Glomerular visceral epithelial cell (primary cell): ENCODE measurements at regions not wholly inside any gene's neighbourhood (a gene's known extent, or its start where the extent isn't known, plus 50 kb on each side); places are given as distances from the start of the nearest gene placed in this dataset.

Experiments
- DNase-seq: peaks from one replicate; pipeline ENCODE4 v3.0.0-alpha.2; 2016; ENCODE audit errors: extremely low spot score

DNA sequence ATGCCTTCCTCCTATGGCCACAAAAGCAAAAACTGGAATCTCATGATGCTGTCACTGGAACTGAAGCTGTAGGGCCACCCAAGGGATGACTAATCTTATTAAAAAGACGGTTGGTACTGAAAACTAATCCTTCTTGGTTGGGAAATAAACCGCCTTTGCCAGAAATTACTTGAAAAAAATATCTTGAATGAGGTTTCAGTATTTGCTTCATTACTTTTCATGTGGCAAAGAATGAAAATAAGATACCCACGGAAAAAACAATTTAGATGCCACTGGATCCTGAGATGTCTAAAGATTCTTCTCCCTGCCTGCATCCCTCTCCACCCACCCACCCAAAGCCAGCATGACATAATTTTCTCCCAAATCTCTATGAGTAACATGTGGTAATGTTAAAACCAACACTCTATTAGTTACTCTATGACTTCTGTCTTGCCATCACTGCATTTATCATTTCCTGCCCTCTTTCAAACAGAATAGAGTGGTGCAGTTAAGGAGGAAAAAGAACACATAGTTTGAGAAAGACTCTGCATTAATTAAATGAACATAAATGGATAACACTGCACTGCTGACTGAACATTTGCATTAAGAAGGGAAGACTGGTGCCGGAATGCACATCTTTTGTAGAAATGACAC lies 111.8 kb upstream of the DPH6 start:
- DNase-seq: peak; percentile 21

DNA sequence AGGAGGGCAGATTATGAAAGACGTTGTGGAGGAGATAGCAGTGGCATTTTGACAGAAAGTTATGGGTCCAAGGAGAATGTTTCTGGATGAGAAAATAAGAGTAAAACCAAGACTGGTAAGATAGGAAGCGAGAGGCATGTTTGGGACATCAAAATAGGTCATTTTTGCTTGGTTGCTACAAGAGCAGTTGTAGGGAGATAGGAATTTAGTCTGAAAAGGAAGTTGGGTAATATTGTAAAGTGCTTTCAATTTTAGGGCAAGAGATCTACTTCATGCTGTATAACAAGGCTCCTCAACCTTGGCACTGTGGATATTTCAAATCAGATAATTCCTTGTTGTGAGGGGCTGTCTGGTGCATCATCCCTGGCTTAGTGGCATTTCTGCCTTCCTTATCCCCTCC lies 118.0 kb upstream of the DPH6 start:
- no peak for DNase-seq

DNA sequence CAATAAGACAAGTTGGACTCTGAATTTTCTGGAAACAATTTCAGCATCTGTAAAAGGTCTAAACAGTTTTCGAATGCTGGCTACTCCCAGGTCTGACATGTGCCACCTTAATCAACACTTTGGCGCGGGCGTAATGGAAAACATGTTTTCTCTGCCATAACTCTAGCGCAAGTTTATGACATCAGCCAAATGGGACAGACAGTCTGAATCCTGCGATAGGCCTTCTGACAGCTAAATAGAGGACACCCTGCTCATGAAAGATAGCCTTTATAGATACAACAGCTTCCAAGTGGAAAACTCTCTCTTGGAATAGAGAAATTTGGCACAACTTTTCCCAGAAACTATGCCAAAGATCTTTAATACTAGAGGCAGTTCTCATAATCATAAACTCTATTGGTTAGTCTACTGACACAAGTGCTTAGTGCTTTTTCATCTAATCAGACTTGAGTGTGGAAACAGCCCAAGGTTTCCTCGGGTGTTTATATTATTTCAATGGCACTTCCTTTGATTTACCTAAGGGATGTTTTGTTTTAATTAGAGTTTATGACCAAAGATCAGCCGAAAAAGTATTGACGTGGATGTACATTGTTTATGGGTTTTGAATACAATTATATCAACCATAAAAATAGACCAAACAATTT lies 120.1 kb upstream of the DPH6 start:
- DNase-seq: no peak

DNA sequence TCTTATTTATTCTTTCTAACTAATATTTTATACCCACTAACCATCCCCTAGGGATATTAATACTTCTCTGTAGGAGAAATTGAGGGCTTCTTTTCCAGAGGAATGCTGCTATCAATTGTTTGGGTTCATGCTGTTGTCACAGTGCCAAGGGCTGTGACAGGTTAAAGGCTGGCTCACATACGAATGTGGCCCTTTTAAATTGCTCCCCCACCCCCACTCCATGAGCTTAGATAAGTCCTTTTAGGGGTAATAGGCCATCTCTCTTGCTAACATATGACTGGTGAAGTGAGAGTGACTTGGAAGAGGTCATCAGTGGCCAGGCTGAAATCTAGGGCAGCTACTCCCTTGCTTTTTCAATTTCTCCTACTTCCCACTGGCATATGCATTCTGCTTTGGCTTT lies 121.9 kb upstream of the DPH6 start:
- DNase-seq: no peak

DNA sequence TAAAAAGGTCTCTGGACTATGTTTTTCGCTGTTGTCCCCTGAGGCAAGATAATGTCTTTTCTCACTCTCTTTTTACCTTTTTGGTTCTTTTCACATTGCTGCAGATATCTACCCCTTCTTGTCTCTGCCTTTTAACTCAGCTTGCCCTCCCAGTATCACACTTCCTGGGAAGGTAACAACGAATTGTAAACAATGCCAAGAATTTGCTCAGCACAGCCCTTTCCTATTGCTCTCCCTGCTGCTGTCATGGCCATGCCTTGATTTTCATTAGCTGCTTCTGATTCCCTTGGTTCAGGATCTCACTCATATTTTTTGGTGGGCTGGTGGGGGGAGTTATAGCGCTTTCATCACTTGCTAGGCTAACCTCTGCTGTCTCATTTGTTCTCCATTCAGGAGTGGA lies 123.1 kb upstream of the DPH6 start:
- no peak for DNase-seq

DNA sequence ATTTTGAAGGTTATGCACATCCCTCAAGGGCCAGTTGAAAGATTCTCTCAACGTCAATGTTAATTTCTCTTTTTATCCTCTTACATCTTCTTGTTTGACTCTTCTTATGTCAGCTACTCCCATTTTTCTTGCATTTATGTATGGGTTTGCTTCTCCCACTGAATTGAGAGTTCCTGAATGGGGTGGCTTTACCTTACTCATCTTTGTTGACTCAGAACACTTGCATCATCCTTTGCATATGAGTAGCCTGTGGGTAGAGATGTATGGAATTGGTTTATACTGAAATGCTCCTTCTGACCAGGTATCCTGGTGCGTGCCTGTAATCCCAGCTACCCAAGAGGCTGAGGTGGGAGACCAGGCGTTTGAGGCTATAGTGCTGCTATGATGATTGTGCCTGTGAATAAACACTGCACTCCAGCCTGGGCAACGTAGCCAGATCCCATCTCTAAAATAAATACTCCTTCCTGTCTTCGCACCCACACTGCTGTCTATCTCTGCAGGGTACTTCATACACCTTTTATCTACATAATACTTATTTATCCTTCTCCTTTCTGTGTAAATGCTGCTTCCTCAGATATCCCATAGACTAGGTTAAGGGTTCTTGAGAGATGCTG lies 123.6 kb upstream of the DPH6 start:
- DNase-seq: no peak

DNA sequence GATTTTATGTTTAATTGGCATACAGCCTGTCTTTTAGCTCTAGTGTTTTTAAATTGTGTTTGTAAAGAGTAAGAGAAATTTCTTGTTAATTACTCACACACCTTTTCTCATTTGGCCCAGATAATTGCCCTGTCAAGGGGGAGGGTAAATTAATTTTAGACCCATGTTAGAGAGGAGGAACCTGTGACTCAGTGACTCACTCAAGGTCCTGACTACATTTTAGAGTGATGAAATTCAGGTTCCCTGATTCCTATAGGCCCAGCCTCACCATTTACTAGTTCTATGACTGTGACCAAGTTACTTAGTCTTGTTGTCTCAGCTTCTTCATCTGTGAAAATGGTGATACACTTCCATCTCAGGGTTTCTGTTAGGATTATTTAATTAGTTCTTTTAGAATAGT lies 125.2 kb upstream of the DPH6 start:
- DNase-seq: no peak

DNA sequence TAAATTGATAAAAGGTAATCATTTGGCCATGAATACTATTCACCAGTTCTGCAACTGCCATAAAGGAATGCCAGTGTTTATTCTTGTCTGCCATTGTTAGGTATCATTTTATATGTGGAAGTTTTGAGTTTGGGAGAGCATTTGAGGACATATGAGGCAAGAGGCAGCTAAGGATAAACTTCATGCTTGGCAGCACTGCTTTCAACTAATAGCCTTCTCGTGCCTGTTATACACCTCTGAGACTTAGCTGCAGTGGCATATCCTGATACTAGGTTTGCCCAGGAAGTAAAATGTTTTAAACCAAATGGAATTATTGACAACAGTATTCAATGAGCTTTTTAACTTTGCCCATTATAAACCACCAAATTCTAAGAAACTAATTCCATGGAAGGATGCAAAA lies 126.0 kb upstream of the DPH6 start:
- DNase-seq: no peak

DNA sequence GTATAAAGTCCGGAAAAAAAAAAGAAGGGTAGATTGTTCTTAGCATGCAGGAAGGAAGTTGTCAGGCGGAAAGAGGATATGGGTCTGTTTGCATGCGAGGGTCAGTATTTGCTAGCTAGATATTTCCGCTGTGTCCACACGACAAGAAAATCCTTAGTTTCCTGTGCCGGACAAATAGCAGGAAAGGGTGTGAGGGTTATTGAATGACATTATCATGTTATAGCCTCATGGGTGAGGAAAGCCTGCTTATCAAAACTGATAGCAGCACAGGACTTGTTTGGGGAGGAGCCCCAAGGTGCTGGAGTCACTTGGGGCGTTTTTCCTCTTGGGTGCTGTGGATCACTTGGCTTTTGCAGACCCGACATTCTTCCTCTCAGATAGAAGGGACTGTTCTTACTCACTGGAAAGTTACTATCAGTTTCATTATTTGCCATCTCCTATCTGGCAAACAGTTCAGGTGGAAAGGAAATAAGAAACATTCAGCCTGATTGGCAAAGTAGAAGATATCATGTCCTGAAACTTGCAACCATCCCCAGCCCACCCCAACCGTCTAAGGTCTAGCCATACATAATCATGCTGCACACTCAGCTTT lies 127.2 kb upstream of the DPH6 start:
- no peak for DNase-seq

DNA sequence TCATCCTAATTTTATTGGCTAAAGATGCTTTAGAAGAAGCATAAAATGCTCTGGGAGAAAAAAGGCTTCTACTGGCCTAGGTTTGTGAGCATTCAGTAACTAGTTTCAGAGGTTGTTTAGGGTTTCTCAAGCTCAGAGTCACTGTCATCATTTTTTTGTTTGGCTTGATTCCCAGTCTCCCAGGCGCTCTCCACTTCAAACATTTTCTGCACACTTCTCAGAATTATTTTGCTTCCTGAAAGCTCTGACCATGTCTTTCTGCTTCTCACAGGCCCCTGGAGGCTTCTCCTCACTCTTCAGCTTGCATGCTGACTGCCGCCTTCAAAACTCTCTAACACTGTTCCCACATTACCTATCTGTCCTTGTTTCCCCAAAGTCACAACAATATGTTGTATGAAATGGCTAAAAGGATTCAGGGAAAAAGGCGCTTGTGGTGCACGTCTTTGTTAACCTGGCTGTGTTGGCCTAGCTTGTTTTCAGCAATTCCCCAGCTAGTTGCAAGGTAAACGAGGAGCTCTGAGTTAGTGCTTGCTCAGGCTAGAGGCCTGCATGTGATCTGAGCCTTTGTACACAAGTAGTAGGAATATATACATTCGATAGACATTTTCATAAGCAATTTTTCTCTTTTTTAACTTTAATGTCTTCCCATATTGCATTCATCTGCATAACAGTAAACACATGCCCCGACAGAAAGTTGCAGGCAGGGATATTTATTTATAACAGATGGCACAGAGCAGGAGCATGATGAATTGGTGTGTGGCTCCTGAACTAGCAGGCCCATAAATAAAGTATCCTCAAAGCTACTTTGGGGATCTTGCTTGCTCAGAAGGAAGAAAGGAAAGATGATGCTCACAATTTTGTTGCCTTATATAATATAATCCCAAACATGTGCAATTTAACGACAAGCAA lies 129.2 kb upstream of the DPH6 start:
- DNase-seq: no peak

DNA sequence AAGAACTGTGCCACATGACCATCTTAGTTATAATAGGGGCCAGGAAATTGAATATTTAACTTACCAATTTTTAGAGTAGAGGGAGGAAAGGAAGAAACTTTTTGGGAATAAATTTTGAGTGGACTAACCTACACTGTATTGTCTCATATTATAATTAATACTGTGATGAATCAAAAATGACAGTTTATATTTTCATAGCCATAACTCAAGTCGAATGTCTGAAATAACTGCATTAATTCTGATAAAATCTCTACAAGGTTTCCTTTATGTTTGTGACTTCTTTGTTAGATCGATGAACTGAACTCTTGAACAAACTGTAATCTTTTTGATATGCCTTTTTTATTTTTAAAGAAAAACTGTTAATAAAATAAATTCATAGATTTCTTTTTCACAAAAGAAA lies 132.8 kb upstream of the DPH6 start:
- DNase-seq: no peak

DNA sequence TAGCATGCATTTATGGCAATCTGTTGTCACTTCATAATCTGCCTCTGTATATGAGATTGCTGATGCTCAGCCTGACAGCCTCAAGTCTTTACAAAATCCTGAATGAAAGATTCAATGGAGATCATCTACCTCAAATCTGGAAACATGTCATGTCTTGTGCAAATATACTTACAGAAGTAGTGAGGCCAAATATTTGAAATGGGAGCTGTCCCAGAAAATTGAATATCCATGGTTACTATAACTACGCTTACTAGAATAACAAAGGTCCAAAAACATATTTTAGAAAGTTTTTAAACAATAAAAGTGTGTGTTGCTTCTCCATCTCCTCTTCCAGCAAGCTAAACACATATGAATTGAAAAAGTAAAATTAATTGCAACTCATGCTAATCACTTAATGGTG lies 133.2 kb upstream of the DPH6 start:
- DNase-seq: no peak

DNA sequence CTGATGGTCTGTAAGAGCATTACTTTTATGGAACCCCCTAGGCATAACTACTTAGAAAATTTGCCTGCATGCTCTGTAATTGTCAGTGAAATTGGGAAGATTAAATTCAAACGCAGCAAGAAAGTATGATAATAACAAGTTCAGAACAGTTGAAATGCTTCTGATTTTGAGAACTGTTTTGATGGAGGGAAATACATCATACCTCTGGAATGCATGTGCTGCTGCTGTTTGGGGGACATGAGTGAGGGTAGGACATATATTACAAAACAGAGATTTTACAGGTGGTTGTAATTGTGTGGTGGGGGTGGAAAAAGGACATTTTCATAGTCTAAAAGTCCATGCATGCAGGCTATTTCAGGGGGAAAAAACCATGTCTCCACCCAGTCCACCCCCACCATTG lies 135.0 kb upstream of the DPH6 start:
- no peak for DNase-seq

DNA sequence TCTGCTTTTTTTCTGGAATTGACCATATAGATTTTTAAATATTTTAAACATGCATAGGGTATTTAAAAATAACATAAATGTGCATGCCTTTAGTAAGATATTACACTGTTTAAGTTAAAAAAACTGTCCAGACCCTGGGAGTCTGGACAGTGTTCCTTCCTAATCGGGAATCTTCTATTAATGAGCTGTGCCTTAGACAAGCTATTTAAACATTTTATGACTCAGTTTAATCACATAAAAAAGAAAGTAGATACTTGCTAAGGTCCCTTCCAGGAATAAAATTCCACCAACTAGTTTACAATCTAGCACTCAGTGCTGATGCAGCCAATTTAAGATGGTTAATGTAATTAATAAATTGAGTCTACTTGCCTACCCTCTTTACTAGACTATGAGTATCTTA lies 140.4 kb upstream of the DPH6 start:
- no peak for DNase-seq

DNA sequence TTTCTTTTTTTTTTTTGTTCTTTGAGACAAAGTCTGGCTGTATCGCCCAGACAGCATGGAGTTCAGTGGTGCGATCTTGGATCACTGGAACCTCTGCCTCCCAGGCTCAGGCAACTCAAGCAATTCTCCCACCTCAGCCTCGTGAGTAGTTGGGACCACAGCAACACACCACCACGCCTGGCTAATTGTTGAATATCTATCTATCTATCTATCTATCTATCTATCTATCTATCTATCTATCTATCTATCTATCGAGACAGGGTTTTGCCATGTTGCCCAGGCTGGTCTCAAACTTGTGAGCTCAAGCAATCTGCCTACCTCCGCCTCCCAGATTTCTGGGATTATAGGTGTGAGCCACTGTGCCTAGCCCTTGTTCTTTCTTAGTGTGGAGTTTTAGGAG lies 143.3 kb upstream of the DPH6 start:
- no peak for DNase-seq

DNA sequence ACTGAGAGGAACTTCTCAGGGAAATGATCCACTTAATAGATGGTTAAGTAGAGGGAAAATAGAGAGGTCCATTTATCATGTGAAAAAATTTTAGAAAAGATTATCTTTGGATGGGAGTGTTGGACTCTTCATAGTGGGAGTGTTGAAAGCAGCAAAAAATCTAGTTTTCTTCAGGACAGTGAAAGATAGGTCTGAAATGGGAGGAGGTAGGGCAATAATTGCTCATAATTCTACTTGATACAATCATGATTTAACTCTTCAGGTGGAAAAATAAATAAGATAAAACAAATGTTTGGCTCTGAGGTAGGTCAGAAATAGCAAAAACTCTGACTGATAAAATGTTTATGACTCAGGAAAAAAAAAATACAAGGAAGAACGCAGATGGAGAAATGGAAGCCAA lies 144.1 kb upstream of the DPH6 start:
- no peak for DNase-seq

DNA sequence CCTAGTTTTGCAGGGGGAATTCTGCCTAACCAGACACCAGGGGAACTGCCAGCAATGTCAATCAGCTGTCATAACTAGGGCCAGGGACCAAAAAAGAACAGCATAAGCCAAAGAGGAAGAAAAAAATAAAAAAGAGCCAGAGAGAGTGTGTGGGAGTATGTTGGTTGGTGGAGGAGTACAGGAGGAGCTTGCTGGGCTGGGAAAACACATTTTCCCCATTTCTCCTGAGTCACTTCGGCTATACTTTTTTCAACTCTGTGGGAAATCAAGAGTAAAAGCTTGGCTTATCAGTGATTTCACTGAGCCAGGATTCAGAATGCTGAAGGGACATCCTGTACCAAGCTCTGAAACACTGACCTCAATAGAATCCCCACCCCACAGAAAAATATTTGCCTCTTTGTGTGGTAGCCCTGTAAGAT lies 144.7 kb upstream of the DPH6 start:
- DNase-seq: no peak

DNA sequence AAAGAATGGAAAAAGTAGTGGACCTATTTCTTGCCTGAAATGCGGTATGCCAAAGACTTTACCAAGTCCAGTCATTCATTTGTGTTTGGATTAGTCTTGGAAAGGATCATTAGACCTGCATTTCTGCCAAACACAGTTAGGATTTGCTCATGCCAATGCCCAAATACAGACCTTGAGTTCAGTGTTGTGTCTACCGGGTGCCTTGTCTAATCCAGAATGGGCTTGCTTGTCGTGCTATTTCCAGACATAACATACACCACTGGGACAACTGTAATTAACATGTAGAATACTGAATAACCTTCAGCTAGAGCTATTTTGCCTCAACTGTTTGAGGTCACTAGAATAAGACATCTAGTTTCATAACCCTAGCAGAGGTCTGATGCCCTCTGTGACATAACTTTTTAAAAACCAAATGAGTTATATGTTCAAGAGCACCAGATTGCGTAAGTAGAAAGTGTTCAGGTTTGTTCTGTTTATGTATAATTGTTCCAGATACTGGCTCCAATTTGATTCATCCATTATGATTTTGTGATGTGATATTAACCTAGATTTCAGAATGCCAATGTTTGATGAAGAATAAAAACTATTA lies 145.3 kb upstream of the DPH6 start:
- no peak for DNase-seq

DNA sequence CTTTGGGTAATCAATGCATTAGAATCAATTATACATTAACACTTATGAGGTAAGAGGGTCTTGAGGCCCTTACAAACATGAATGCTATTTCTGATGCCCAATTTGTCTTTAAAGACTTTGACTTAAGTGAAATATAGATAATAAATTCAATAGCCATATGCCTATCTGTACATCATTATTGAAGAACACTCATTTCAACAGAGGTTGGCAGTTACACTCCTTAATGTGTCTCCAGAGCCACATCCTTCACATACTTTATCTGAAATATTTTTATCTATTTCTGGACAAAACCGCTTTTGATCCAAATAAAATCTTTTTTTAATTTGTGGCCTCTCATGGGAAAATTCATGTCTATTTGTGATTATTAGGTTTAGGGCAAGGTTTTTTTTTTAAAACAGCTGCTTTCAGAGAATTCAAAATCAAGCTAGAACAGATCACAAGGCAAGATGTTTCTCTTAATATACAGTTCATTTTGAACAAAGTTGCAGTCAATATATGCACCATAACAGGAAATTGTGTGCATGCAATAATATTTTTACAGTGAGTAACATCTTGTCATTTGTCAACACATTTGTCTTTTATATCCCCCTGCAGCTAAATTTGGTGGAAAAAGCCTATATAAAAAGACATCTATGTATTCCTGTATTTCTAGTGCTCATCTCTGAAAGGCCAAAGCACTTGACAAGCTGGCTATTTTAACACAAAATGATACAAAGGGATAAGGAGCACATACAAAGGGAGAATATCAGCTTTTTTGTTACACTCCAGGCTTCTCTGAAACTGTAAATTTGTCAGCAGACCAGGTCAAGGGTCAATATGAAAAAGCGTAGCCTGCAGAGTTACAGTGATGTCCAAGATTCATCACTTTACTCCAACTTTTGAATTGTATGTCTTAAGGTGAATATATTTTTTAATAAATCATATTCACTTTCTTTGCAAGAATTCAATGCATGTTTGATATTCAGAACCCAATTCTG lies 146.2 kb upstream of the DPH6 start:
- DNase-seq: no peak

DNA sequence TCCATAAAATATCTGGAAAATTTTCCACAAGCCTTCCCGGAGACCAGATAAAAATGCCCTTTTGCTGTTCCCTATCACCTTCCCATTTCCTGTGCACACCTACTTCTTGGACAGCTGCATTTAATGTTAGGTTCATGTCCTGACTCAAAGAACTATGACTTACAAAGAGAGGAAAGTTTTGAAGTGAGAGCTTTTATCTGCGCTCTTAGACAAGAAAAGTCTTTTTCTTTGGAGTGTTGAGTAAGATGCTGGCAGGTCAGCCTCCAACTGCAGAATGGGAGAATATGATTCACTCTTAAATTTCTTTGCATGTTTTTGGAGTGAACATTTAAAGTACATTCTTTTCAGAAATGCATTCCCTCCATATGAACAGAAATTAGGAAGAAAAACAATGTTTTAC lies 147.3 kb upstream of the DPH6 start:
- no peak for DNase-seq

DNA sequence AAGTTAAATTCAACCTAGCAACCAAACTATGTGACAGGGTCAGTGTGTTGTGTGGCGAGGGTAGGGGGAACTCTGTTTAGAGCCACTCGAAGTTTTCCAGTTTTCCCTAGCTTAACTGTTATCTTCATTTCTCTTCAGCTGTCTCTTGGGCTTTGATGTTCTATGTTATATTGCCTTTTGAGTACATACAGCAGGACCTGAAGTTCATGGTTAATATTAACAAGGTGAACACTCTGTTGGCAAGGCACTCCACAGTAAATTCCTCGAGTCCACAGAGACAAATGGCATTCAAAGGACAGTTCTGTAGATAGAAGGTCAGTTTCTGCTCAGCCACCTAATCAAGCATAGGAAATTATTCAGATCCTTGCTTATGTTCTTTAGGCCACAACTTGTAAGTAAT lies 147.9 kb upstream of the DPH6 start:
- peak; percentile 20 for DNase-seq
